Left renal cortex interstitium (tissue), 4 donors: ENCODE measurements at regions not wholly inside any gene's neighbourhood (a gene's known extent, or its start where the extent isn't known, plus 50 kb on each side); places are given as distances from the start of the nearest gene placed in this dataset.

Source experiments
- DNase-seq, 4 donors: peaks; one replicate each; pipeline ENCODE4 v3.0.0-alpha.2; 2013; ENCODE audit warnings: low read depth in 4 of 4, low spot score in 2 of 4, missing footprints in 1 of 4

DNA sequence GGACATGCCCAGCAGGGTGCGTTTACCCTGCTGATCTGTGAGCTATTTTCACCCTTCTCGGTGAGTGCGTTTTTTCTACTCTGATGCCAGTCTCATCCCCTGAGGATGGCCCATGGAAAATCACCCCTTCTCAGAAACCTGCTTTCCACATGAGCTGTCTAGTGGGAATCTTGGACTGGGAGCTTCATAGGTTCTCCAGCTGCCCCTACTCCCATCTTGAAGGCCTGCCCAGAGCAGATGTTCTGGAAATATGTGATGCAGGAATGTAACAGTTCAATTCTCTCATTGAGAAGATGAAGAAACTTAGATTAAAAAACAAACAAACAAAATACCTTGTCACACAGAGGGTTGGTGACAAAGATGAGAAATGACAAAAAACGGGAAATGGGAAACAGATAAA, 146.9 kb upstream of the RAB11FIP2 start:
- no peak for DNase-seq

GRCh38 chr10:118181021-118181420, 134.3 kb upstream of the RAB11FIP2 start:
- no peak for DNase-seq

GRCh38 chr10:118175148-118175547, 128.4 kb upstream of the RAB11FIP2 start:
- DNase-seq = no peak

DNA sequence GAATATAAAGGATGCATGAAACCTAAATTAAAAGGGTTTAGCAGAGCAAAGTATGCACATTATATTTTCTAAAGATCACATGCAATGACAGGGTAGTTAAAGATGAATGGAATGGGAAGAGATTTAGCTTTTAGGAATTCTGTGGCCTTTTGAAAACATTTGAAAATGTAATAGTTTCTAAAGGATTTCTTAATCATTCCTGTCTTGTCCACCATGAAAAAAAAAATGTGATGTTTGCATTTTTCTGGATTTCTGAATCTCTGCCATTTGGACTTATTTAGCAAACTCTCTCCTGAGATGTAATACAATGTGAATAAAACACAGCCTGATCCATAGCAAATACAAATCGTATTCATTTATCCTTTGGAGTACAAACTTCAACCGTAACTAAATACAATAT, 126.6 kb upstream of the RAB11FIP2 start:
- DNase-seq = no peak

GRCh38 chr10:118171861-118172260, 125.1 kb upstream of the RAB11FIP2 start:
- no peak for DNase-seq

DNA sequence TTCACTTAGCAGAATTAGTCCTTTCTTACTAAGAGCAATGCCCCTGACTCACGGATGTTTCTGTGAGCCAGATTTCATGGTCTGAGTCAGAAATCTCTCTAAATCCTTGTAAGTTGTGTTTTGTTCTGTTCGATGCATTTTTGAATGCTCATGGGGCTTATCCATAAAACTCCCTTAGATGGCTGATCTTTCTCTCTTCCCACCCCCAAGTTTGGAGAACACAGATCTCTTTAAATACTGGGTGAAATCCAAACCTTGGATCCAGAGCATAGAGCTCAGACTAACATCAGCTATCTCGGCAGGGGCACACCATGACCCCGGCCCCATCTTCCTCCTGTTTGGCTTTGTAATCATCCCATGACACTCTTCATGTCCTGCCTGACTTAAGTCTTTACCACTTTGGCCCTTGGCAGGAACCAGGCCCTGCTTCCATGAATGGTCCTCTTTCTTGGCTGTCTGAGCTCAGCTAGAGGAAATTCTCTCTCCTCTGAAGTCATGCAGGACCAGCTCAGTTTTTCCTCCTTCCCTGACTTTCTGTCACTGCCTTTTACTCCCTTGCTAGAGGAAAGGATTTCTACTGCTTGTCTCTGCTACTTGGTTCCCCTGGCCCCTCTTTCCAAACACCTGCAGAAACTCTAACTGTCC, 120.4 kb upstream of the RAB11FIP2 start:
- DNase-seq = no peak

GRCh38 chr10:118163217-118163616, 116.5 kb upstream of the RAB11FIP2 start:
- DNase-seq = no peak

DNA sequence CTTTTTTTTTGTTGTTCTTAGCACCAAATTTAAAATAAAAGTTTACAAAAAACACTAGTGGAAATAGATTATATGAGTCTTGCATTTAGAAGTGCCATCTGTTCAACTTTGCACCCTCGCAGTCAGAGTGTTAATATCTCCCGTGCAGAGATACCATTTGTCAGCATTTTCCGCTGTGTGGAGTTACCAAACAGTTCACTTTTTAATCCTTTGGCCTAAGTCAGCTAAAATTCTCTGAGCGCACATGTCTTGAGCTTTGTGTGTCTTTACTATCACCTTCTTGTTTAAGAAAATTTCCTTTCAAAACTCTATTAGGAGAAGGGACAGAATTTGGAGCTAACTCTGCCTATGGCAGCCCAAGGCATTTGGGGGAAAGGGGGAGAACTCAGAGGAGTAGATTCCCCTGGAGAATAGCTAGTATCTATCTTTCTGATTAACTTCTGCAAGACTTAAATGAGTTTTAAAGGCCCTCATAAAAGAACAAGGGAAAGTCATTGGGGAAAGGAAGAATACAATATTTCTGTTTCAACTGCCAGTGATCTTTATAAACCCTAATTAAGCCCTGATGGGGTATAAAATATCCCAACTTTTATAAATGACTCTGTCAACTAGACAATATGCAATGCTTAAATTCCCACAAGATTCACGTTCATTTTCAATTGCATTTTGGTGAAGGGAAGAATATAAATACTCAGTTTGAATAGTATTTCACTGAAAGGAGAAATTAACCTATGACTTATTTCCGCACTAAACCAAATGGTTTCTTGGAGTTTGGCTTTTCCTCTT, 114.9 kb upstream of the RAB11FIP2 start:
- DNase-seq = no peak

DNA sequence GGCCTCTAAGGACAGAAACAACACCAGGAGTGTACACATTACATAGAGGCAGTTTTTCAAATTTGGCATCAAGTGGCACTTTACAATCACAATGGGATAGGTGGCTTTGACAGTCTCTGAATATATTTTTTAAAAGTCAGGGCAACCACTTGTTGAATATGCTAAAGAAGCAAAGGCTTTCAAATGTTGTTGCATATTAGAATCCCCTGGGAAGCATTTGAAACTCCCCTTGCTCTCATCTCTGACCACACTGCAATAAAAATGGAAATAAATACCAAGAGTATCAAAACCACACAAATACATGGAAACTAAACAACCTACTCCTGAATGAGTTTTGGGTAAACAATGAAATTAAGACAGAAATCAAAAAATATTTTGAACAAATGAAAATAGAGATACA, 106.5 kb upstream of the RAB11FIP2 start:
- no peak for DNase-seq

GRCh38 chr10:118151461-118151860, 104.7 kb upstream of the RAB11FIP2 start:
- no peak for DNase-seq

DNA sequence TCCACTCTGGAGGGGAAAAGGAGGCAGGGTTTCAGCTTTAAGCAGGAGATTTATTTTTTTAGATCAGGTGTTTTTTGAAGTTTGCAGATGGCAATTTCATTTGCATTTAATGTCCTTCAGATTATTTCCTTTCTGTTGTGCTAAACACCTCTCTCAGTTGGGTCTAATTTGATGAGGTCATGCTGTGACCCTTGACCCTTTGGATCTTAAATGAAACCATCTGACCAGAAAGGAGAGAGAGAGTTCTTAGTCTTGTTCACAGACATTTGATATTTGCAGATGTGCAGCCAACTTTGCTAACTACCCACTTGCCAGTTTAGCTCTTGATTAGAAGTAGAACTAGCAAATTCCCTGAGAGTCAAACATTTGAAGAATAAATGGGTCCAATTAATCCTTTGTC, 101.5 kb upstream of the RAB11FIP2 start:
- DNase-seq = no peak

GRCh38 chr10:118145256-118145655, 98.5 kb upstream of the RAB11FIP2 start:
- no peak for DNase-seq

DNA sequence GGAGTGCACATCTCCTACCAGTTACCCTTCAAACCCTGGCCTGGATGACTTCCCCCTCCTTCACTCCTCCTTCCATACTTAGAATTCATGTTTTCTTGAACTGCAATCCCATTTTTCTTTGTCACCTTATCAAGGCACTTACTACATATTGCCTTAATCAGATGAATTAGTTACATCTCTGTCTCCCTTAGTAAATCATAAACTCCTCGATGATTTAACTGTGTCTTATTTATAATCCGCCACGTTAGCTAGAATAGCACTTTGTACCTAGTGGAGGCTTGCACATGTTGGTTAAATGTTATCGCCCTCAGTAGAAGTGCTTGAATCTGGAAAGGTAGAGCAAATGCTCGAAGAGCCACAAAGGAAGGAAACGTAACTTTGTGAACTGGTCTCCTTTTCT, 94.7 kb upstream of the RAB11FIP2 start:
- DNase-seq = no peak

DNA sequence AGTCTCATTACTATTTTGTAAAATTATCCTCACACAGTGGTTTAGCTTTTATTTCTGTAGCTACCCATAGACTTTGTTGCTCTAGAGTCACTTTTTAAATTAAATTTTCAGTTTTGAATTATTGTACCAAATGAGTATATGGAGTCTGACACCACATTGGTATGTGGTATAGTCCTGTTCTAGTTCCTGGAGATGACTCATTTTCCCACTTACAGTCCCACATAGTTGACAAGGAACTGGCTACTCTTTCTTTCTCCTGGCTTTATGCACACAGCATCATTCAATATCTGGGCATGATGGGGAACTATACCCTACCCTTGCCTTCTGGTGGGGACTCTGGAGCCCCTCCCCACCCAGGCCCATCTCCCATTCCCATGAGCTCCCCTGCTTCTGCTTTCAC, 92.6 kb upstream of the RAB11FIP2 start:
- no peak for DNase-seq

- DNase-seq = no peak
Measured at GRCh38 chr10:118128675-118129074, 81.9 kb upstream of the RAB11FIP2 start.

DNA sequence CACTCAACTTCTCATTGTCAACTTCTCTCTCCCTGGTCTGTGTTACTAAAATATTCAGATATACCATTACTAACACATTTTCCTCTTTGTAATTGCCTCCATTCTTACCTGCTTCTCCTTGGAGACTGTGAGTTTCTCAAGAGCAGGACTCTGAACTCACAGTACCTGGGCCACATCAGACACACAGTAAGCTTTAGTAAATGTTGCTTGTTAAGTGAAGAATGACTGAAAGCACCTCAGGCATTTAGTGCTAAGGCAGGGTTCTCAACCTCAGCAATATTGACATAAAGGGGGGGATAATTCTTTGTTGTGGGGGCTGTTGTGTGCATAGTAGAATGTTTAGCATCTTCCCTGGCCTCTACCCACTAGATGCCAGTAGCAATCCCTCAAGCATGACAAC, 72.0 kb upstream of the RAB11FIP2 start:
- no peak for DNase-seq

- peak; percentile 69 to 85 (median 78) for DNase-seq
Measured at GRCh38 chr10:118116715-118117449, 70.1 kb upstream of the RAB11FIP2 start.

DNA sequence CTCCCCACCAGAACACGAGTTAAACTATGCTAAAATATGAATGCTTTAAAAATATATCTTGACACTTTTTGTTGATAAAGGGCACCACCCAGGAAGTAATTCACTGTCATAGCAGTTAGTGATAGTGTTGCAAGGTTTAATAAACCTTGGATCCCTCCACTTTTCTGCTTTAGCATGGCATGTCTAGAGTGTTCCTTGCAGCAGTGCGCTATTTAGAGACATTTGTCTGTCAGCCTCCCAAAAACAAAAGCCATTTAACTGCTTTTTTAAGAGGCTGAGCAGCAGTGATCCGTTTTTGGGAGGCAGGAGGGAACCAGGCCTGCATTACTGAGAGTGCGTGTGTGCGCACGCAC, 69.6 kb upstream of the RAB11FIP2 start:
- DNase-seq = no peak

DNA sequence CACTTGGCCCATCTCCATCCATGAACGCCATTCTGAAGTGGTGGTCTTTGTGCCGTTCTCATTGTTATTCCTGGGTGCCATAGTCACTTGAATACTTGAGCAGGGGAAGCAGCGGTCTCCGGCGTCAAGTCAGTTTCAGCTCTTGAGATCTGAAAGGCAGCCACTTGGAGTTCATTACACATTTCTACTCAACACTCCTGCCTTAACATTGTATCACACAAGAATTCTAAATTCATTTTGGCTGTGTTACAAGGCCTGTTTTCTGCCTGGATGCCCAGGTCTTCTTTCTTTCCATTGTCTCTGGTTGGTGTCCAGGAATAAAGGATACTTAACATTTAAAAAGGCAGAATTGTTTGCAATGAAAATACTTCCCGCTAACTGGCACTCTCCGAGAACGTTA, 69.0 kb upstream of the RAB11FIP2 start:
- DNase-seq = no peak

- no peak for DNase-seq
Measured at GRCh38 chr10:118114992-118115391, 68.3 kb upstream of the RAB11FIP2 start.

DNA sequence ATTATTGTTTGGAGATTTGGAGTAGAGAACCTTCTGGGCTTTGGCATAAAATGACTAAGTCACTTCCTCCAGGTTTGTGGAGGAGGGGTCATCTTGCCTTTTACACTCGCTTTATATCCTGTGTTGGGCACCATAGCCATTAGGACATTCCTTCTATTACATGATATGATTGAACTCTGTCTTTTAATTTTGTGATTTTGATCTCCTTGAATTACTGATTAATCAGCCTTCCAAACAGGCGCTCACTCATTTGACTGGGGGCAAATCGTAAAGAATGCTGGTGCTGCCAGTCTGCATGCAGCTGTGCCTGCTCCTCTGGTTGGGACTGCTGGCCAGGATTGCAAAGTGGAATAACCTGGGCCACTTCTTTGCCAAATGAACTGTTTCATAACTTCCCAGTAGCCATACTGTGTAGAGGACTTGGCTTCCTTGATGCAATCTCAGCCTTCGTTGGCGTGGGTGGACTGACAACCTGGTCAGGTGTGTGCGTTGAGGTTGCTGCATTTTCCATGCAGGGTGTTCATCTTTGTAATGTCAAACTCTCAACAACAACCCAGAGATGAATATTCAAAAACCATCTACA, 65.9 kb upstream of the RAB11FIP2 start:
- no peak for DNase-seq
